ENCODE measurements at regions not wholly inside any gene's neighbourhood (a gene's known extent, or its start where the extent isn't known, plus 50 kb on each side); places are given as distances from the start of the nearest gene placed in this dataset.
"Not testable (repeated sequence)": the region's sequence is repeated elsewhere in the genome, so short reads cannot be mapped to it uniquely, and the experiment has no call there.

- no peak for DNase-seq
Observed at GRCh38 chr2:22055784-22056620, 932.2 kb downstream of the TDRD15 start.

GRCh38 chr2:22056621-22057132 lies 932.9 kb downstream of the TDRD15 start:
- DNase-seq: no peak

- no peak for DNase-seq
Observed at GRCh38 chr2:22062679-22063078, 938.9 kb downstream of the TDRD15 start.

- DNase-seq: no peak
Observed at GRCh38 chr2:22076454-22076853, 952.7 kb downstream of the TDRD15 start.

- DNase-seq: no peak
Observed at GRCh38 chr2:22078701-22079100, 954.9 kb downstream of the TDRD15 start.

GRCh38 chr2:22079583-22079982 lies 955.8 kb downstream of the TDRD15 start:
- DNase-seq: no peak

- DNase-seq: peak in 1 of 56 donors; percentile 7
Observed at GRCh38 chr2:22086726-22087125, 963.0 kb downstream of the TDRD15 start.

- DNase-seq: not testable (repeated sequence)
Observed at GRCh38 chr2:22103617-22104016, 979.8 kb downstream of the TDRD15 start.

- DNase-seq: no peak
Observed at GRCh38 chr2:22110244-22110651, 986.5 kb downstream of the TDRD15 start.

GRCh38 chr2:22124003-22124402 lies 1000.2 kb downstream of the TDRD15 start:
- no peak for DNase-seq

GRCh38 chr2:22126106-22126505 lies 1002.3 kb downstream of the TDRD15 start:
- DNase-seq: no peak

- no peak for DNase-seq
Observed at GRCh38 chr2:22126978-22127377, 1003.2 kb downstream of the TDRD15 start.

- no peak for DNase-seq
Observed at GRCh38 chr2:22134421-22134820, 1010.7 kb downstream of the TDRD15 start.

GRCh38 chr2:22136446-22136845 lies 1012.7 kb downstream of the TDRD15 start:
- no peak for DNase-seq

- no peak for DNase-seq
Observed at GRCh38 chr2:22143840-22144239, 1020.1 kb downstream of the TDRD15 start.

- no peak for DNase-seq
Observed at GRCh38 chr2:22153931-22154613, 1030.3 kb downstream of the TDRD15 start.

GRCh38 chr2:22156661-22157060 lies 1032.9 kb downstream of the TDRD15 start:
- not testable (repeated sequence) for DNase-seq

- DNase-seq: no peak
Observed at GRCh38 chr2:22167256-22167655, 1043.5 kb downstream of the TDRD15 start.

- no peak for DNase-seq
Observed at GRCh38 chr2:22175003-22175402, 1051.2 kb downstream of the TDRD15 start.

GRCh38 chr2:22185251-22185650 lies 1061.5 kb downstream of the TDRD15 start:
- DNase-seq: no peak

GRCh38 chr2:22186261-22186828 lies 1062.6 kb downstream of the TDRD15 start:
- not testable (repeated sequence) for DNase-seq

GRCh38 chr2:22189893-22190480 lies 1066.2 kb downstream of the TDRD15 start:
- DNase-seq: no peak

Measured in nucleus accumbens (tissue), 56 donors.